Ovary (tissue), 3 donors: ENCODE measurements at regions not wholly inside any gene's neighbourhood (a gene's known extent, or its start where the extent isn't known, plus 50 kb on each side); places are given as distances from the start of the nearest gene placed in this dataset.

Source experiments
- CTCF ChIP-seq, 3 donors: fragments of 450-650 bp in 2 of 3; fragments of 200-600 bp in 1 of 3; IDR thresholded peaks; one replicate each; pipeline versions ENCODE4 v1.5.1 to v1.8.0; 2016 to 2022; ENCODE audit warnings: antibody characterized with exemption in 3 of 3, mild to moderate bottlenecking in 1 of 3
- POLR2A ChIP-seq: fragments of 450-650 bp; IDR thresholded peaks from one replicate; pipeline ENCODE4 v1.6.1; 2017; ENCODE audit warnings: antibody characterized with exemption, mild to moderate bottlenecking, moderate library complexity
- donor health status: DM: no; HTN: no; CAD: no.

- TF ChIP-seq CTCF (IDR thresholded peaks at IDR 0.05) (no peak), POLR2A (no peak)
Observed at GRCh38 chr1:216914974-216915373, 191.7 kb upstream of the ESRRG start.
